ENCODE measurements at regions not wholly inside any gene's neighbourhood (a gene's known extent, or its start where the extent isn't known, plus 50 kb on each side); places are given as distances from the start of the nearest gene placed in this dataset.

DNA sequence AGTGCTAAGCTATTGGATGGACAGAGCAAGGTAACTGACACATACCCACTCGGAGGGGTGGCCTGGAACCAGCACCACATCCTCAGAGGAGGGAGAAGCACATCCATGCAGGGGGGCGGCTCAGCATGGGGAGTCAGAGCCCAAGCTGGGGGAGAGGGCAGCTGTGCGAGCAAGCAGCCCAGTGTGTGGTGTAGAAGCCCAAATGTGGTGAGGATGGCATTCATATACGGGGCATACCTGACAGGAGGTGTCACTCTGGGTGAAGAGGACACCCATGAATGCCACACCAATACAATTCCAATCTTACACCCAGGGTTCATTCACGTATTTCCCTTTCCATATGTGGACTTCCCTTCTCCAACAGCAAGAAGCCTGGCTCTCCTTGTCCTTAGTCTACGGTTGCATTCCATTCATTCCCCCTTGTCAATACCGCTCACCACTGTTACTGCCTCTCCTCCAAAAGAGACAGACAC lies 58.7 kb upstream of the ACAN start:
- DNase-seq = no peak

DNA sequence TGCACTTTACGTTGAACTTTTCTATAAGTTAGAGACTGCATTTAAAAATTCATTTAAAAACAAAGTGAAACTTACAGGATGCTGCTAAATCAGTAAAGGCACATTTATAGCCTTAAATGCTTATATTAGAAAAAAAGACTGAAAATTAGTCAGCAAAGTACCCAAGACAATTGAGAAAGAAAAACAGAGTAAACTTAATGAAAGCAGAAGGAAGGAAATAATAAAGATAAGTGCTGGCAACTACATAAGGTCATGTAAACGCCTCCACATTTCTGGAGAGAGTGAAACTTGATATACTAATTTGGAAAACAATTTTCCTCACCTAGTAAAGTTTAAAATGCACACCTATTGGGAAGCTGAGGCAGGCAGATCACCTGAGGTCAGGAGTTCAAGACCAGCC lies 58.2 kb upstream of the ACAN start:
- DNase-seq = no peak

DNA sequence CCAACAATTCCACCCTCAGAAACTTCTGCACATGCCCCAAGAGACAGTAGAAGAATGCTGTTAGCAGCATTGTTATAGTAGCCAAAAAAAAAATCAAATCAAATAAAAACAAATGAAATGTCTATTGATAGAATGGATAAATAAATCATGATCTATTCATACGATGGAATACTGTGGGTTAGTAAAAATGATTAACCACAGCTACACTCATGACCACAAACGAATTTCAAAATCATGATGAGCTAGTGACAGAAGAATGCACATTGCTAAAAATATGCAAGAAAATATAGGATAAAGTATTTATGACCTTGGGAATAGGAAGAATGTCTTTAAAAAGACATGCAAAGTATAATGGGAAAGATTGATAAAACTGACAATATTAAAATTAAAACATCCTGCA lies 57.5 kb upstream of the ACAN start:
- DNase-seq = peak; percentile 82

DNA sequence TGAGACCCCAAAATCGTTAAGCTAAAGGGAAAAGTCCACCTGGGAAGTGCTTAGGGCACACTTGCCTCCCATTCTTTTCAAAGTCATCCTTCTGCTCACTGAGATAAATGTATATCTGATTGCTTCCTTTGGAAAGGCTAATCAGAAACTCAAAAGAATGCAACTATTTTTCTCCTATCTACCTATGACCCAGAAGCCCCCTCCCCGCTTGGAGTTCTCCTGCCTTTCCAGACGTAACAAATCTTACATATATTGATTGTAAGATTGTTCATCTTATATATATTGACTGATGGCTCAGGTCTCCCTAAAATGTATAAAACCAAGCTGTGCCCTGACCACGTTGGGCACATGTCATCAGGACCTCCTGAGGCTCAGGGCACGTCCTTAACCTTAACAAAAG lies 56.8 kb upstream of the ACAN start:
- DNase-seq = no peak

DNA sequence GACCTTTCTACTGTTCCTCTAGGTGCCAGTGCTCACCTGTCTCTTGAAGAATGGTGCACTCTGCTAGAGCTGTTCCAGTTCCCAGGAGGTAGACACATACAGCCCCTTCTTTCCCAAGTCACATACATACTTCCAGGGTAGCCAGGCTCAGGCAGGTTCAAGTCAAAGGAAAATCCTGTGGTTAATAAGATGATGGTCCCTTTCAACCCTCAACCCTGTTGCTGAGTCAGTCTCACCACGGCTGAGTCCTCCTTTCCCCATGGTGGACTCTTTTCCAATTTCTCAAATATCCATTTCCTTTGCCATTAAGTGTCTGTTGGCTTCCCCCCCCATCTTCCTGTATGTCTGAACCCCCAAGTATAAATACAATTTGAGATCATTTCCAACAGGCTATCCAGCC lies 56.1 kb upstream of the ACAN start:
- no peak for DNase-seq

DNA sequence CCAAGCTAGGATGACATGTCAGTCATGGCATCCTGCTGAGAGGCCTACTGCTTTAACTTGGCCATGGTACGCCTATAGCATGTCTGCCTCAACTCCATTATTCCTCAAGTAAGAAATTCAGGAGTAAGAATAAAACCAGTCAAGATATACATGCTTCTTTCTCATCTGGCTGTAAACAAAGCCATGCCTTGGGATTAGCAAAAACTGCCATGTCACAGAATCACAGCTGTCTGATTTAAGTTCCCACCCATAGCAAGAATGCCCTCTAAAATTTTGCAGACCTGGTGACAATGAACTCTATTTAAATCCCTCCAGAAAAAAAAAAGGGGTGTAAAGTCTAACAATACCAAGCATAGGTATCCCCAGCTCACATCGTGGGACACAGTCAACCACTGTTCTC lies 55.6 kb upstream of the ACAN start:
- DNase-seq = no peak

DNA sequence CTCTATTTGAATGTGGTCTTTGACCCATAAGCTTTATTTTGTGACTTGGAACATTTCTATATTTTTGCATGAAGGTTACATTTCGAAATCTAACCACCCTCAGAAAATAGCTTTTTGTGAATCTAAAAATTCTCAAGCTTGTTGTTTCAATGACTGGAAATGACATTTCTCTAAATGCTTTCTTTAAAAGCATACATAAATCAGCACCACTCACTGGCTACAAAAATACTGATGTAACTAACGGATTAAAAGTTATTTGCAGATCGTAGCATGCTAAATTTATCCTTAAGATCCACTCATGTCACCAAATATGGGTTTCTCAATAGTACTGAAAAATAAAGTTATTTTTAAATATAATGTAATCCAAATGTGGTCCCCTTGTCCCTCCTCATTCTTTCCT lies 55.2 kb upstream of the ACAN start:
- no peak for DNase-seq

DNA sequence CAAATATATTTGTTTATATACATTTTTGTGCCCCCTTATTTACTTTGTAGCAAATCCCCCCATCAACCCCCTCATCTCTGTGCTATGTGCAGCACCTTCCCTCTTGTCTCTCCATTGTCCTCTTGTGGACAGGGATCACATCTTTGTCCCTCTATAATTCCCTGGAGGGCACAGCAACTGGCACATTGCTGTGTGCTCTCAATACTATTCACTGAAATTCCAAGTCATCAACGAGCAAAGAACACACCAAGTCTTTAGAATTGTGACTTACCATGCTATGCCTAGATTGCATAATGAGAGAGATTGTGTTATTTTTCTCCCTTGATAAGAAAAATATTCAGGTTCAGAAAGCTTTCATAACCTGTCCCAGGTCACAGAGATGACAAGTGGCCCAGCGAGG lies 54.6 kb upstream of the ACAN start:
- DNase-seq = no peak

DNA sequence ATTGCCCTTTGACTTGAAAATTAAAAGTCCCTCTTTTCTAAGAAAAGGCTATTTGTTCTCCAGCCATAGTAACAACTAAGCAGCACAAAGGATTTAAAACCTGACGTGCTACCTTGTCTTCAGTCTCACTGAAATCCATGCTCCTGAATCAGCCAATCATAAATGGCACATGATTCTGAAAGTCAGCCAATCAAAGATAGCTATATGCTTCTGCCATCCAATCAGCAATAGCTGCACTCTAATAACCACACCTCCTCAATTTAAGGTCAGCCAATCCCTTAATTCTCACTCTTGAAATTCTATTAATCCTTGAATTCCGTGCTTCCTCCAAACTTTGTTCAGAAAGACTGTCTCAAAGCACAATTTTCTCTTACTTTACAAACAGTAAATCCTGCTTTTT lies 53.5 kb upstream of the ACAN start:
- DNase-seq = no peak

DNA sequence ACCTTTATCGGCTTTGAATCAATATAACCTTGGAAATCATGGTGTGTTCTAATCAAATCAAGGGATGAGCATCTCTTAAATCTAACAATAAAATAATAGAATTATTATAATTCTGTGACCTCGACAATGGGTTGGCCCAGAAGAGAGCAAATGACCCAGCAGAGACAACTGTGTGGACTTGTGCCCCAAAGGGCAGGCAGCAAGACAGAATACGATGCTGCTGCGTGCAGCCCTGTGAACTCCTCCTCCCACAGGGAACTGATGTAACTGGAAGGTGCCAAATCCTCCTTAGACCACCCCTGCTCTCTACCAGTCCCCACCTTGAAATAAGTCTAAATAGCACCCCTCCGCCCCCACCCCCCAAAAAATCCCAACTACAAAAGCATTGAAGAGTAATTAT lies 50.7 kb upstream of the ACAN start:
- DNase-seq = no peak

DNA sequence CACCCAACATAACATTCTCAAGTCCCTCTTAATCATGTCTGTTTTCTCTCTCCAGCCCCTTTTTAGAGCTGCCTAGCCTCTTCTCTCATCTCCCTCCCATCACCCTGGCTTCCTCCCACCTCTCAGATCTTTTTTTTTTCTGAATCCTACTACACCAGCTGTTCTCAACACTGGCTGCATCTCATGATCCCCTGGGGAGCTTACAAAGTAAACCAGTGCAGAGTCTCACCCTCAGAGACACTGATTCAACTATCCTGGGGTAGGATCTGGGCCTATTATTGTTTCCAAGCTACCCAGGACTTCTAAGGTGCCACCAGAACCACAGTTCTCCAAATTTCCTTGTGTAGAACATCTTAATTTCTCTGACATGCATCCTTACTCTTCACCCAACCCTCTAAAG lies 50.3 kb upstream of the ACAN start:
- DNase-seq = no peak
